ENCODE measurements at regions not wholly inside any gene's neighbourhood (a gene's known extent, or its start where the extent isn't known, plus 50 kb on each side); places are given as distances from the start of the nearest gene placed in this dataset.

DNA sequence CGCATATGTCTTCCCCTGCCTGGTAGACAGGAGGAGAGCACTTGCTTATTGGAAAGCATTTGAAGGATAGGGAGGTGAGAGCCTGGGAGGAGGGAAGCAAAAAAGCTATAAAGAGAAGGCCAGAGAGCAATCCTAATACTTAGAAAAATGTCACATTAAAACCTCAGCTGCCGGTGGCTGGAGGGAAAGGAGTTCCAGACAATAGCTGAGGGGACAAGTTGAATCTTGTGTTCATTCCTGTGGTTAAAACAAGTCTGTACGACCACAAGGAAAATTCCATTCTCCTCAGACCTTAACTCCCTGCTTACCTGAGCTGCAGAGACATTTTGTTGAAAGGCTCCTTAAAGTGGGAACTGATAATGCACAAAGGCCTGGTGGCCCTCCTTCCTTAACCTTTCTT is 218.8 kb upstream of the CAMK1G start:
- TF ChIP-seq, protein P1, sequence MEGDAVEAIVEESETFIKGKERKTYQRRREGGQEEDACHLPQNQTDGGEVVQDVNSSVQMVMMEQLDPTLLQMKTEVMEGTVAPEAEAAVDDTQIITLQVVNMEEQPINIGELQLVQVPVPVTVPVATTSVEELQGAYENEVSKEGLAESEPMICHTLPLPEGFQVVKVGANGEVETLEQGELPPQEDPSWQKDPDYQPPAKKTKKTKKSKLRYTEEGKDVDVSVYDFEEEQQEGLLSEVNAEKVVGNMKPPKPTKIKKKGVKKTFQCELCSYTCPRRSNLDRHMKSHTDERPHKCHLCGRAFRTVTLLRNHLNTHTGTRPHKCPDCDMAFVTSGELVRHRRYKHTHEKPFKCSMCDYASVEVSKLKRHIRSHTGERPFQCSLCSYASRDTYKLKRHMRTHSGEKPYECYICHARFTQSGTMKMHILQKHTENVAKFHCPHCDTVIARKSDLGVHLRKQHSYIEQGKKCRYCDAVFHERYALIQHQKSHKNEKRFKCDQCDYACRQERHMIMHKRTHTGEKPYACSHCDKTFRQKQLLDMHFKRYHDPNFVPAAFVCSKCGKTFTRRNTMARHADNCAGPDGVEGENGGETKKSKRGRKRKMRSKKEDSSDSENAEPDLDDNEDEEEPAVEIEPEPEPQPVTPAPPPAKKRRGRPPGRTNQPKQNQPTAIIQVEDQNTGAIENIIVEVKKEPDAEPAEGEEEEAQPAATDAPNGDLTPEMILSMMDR (IDR thresholded peaks at IDR 0.05), result no peak
- TF ChIP-seq, protein P2, sequence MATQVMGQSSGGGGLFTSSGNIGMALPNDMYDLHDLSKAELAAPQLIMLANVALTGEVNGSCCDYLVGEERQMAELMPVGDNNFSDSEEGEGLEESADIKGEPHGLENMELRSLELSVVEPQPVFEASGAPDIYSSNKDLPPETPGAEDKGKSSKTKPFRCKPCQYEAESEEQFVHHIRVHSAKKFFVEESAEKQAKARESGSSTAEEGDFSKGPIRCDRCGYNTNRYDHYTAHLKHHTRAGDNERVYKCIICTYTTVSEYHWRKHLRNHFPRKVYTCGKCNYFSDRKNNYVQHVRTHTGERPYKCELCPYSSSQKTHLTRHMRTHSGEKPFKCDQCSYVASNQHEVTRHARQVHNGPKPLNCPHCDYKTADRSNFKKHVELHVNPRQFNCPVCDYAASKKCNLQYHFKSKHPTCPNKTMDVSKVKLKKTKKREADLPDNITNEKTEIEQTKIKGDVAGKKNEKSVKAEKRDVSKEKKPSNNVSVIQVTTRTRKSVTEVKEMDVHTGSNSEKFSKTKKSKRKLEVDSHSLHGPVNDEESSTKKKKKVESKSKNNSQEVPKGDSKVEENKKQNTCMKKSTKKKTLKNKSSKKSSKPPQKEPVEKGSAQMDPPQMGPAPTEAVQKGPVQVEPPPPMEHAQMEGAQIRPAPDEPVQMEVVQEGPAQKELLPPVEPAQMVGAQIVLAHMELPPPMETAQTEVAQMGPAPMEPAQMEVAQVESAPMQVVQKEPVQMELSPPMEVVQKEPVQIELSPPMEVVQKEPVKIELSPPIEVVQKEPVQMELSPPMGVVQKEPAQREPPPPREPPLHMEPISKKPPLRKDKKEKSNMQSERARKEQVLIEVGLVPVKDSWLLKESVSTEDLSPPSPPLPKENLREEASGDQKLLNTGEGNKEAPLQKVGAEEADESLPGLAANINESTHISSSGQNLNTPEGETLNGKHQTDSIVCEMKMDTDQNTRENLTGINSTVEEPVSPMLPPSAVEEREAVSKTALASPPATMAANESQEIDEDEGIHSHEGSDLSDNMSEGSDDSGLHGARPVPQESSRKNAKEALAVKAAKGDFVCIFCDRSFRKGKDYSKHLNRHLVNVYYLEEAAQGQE (IDR thresholded peaks at IDR 0.05; ENCODE audit: insufficient read depth in 1 of 2, low read depth in 2 of 2, low read length in 1 of 2), result no peak
- TF ChIP-seq POLR2AphosphoS5 (IDR thresholded peaks at IDR 0.05; ENCODE audit: low read depth, low read length), result no peak
